MM.1S (cell line): ENCODE measurements at regions not wholly inside any gene's neighbourhood (a gene's known extent, or its start where the extent isn't known, plus 50 kb on each side); places are given as distances from the start of the nearest gene placed in this dataset.

ENCODE experiments used
- CTCF ChIP-seq: fragments of 300-600 bp; sonication (generic); IDR thresholded peaks from 2 replicates; pipeline ENCODE4 v1.5.1; 2016; ENCODE audit warnings: antibody characterized with exemption, low read length, mixed read lengths
- EZH2 ChIP-seq: fragments of 300-600 bp; sonication (generic); optimal IDR thresholded peaks from 2 replicates; pipeline ENCODE3; 2017; ENCODE audit warnings: low read depth, mild to moderate bottlenecking, antibody characterized with exemption, low read length, mixed read lengths

GRCh38 chr18:28635530-28635929, 458.6 kb upstream of the CDH2 start:
- TF ChIP-seq EZH2 (no peak), CTCF (no peak)
